ENCODE measurements at regions not wholly inside any gene's neighbourhood (a gene's known extent, or its start where the extent isn't known, plus 50 kb on each side); places are given as distances from the start of the nearest gene placed in this dataset.

DNA sequence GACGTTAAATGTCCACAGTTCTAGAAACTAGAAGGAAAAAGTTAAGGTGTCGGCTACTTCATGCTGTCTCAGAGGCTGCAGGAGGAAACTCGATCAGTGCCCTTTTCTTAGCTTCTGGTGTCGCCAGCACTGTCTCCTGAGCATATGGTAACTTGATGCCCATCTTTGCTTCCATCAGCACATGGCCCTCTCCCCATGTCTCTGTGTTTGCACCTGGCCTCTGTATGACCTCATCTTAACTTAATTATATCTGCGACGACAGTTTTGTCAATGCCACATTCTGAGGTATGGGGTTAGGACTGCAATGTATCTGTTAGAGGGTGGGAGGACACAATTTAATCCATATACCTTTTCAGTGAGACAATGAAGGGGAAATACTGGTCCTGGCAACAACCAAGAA lies 449.9 kb downstream of the POM121L12 start:
- CTCF ChIA-PET, result no interaction called here
- TF ChIP-seq GLIS1 (tag by site-specific recombination; IDR thresholded peaks at IDR 0.05), result no peak
- TF ChIP-seq ZNF362 (tag by site-specific recombination; IDR thresholded peaks at IDR 0.05), result no peak
- no peak for TF ChIP-seq ZNF704 (tag by site-specific recombination; IDR thresholded peaks at IDR 0.05)
- TF ChIP-seq ZNF514 (tag by site-specific recombination; IDR thresholded peaks at IDR 0.05), result no peak
- no peak for TF ChIP-seq ZNF560 (tag by site-specific recombination; IDR thresholded peaks at IDR 0.05; ENCODE audit: borderline replicate concordance)
- no peak for TF ChIP-seq ZNF596 (tag by site-specific recombination; IDR thresholded peaks at IDR 0.05)
- no peak for TF ChIP-seq ZNF501 (tag by site-specific recombination; IDR thresholded peaks at IDR 0.05)
- TF ChIP-seq SALL2 (tag by site-specific recombination; IDR thresholded peaks at IDR 0.05; ENCODE audit: borderline replicate concordance), result no peak
- no peak for TF ChIP-seq ZNF221 (tag by site-specific recombination; IDR thresholded peaks at IDR 0.05; ENCODE audit: borderline replicate concordance)
- no peak for TF ChIP-seq ZNF776 (tag by site-specific recombination; IDR thresholded peaks at IDR 0.05; ENCODE audit: borderline replicate concordance)
- no peak for TF ChIP-seq ZNF398 (tag by site-specific recombination; IDR thresholded peaks at IDR 0.05)
- TF ChIP-seq SETDB1 (IDR thresholded peaks at IDR 0.05; ENCODE audit: insufficient read length, low read length), result no peak
- TF ChIP-seq KLF8 (tag by site-specific recombination; IDR thresholded peaks at IDR 0.05), result no peak
- TF ChIP-seq GFI1B (tag by site-specific recombination; IDR thresholded peaks at IDR 0.05), result no peak
- TF ChIP-seq ZNF174 (tag by site-specific recombination; IDR thresholded peaks at IDR 0.05), result no peak
- no peak for TF ChIP-seq HOXD13 (CRISPR knock-in tag; IDR thresholded peaks at IDR 0.05; ENCODE audit: borderline replicate concordance)
- TF ChIP-seq ZNF701 (tag by site-specific recombination; IDR thresholded peaks at IDR 0.05), result no peak
- TF ChIP-seq ZNF23 (tag by site-specific recombination; IDR thresholded peaks at IDR 0.05; ENCODE audit: borderline replicate concordance), result no peak
- TF ChIP-seq, protein P1, sequence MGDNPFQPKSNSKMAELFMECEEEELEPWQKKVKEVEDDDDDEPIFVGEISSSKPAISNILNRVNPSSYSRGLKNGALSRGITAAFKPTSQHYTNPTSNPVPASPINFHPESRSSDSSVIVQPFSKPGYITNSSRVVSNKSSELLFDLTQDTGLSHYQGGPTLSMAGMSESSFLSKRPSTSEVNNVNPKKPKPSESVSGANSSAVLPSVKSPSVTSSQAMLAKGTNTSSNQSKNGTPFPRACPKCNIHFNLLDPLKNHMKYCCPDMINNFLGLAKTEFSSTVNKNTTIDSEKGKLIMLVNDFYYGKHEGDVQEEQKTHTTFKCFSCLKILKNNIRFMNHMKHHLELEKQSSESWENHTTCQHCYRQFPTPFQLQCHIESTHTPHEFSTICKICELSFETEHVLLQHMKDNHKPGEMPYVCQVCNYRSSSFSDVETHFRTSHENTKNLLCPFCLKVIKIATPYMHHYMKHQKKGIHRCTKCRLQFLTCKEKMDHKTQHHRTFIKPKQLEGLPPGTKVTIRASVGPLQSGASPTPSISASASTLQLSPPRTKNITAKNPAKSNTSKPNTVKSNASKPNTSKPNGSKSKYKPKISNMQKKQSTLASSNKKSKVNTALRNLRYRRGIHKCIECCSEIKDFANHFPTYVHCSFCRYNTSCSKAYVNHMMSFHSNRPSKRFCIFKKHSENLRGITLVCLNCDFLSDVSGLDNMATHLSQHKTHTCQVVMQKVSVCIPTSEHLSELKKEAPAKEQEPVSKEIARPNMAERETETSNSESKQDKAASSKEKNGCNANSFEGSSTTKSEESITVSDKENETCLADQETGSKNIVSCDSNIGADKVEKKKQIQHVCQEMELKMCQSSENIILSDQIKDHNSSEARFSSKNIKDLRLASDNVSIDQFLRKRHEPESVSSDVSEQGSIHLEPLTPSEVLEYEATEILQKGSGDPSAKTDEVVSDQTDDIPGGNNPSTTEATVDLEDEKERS (tag by site-specific recombination; IDR thresholded peaks at IDR 0.05), result no peak
- Histone ChIP-seq H3K9me3 (ENCODE audit: control insufficient read depth, insufficient read depth, low read depth, low read length) (no peaks in the 10 kb centered on the region), H3K4me1 (ENCODE audit: control insufficient read depth, insufficient read depth, low read length) (no peaks in the 10 kb centered on the region), H3K4me3 (ENCODE audit: low read depth, low read length) (no peak overlapping the region), H3K27ac (ENCODE audit: extremely low read depth, low read depth, low read length) (no peak overlapping the region), H3K36me3 (ENCODE audit: control insufficient read depth in 2 of 2, insufficient read depth in 1 of 2, low read length in 2 of 2) (no peaks in the 10 kb centered on the region)
- POLR2A ChIA-PET, result no interaction called here

GRCh38 chr7:53491051-53491450 lies 455.6 kb downstream of the POM121L12 start:
- ChIA-PET POLR2A (no interaction called here), CTCF (no interaction called here)
- H3K36me3 ChIP-seq (ENCODE audit: control insufficient read depth in 2 of 2, insufficient read depth in 1 of 2, low read length in 2 of 2), result no peaks in the 10 kb centered on the region
- no peak for TF ChIP-seq ZNF777 (tag by site-specific recombination; IDR thresholded peaks at IDR 0.05; ENCODE audit: borderline replicate concordance)
- TF ChIP-seq ZBTB1 (tag by site-specific recombination; IDR thresholded peaks at IDR 0.05), result no peak
- TF ChIP-seq PATZ1 (tag by site-specific recombination; IDR thresholded peaks at IDR 0.05), result no peak
- no peak for TF ChIP-seq YY1 (tag by site-specific recombination; IDR thresholded peaks at IDR 0.05)
- no peak for TF ChIP-seq ZBTB20 (tag by site-specific recombination; IDR thresholded peaks at IDR 0.05)
- TF ChIP-seq ZNF664 (tag by site-specific recombination; IDR thresholded peaks at IDR 0.05), result no peak
- TF ChIP-seq ZNF677 (tag by site-specific recombination; IDR thresholded peaks at IDR 0.05), result no peak
- no peak for TF ChIP-seq MYNN (tag by site-specific recombination; IDR thresholded peaks at IDR 0.05; ENCODE audit: borderline replicate concordance)
- TF ChIP-seq HOXA7 (CRISPR knock-in tag; IDR thresholded peaks at IDR 0.05; ENCODE audit: borderline replicate concordance), result no peak
- no peak for TF ChIP-seq KLF10 (tag by site-specific recombination; IDR thresholded peaks at IDR 0.05)

More at GRCh38 chr7:53491051-53491450, 455.6 kb downstream of the POM121L12 start:
- H3K4me1 ChIP-seq (ENCODE audit: control insufficient read depth, insufficient read depth, low read length), result no peaks in the 10 kb centered on the region
- H3K27ac ChIP-seq (ENCODE audit: extremely low read depth, low read depth, low read length), result no peak overlapping the region
- H3K9me3 ChIP-seq (ENCODE audit: control insufficient read depth, insufficient read depth, low read depth, low read length), result no peaks in the 10 kb centered on the region
- H3K4me3 ChIP-seq (ENCODE audit: low read depth, low read length), result no peak overlapping the region
